ENCODE measurements at regions not wholly inside any gene's neighbourhood (a gene's known extent, or its start where the extent isn't known, plus 50 kb on each side); places are given as distances from the start of the nearest gene placed in this dataset.

- DNase-seq = no peak
Measured at GRCh38 chr12:71236133-71236660, 78.4 kb upstream of the TSPAN8 start.

- DNase-seq = no peak
Measured at GRCh38 chr12:71233083-71233482, 75.3 kb upstream of the TSPAN8 start.

- no peak for DNase-seq
Measured at GRCh38 chr12:71230542-71230941, 72.7 kb upstream of the TSPAN8 start.

GRCh38 chr12:71223139-71223538 is 65.3 kb upstream of the TSPAN8 start:
- no peak for DNase-seq

GRCh38 chr12:71222436-71222835 is 64.6 kb upstream of the TSPAN8 start:
- no peak for DNase-seq

- no peak for DNase-seq
Measured at GRCh38 chr12:71220260-71220659, 62.5 kb upstream of the TSPAN8 start.

- no peak for DNase-seq
Measured at GRCh38 chr12:71219224-71219623, 61.4 kb upstream of the TSPAN8 start.

- no peak for DNase-seq
Measured at GRCh38 chr12:71218616-71219015, 60.8 kb upstream of the TSPAN8 start.

- peak; percentile 30 for DNase-seq
Measured at GRCh38 chr12:71216725-71217579, 59.2 kb upstream of the TSPAN8 start.

- DNase-seq = no peak
Measured at GRCh38 chr12:71214511-71215285, 56.9 kb upstream of the TSPAN8 start.

GRCh38 chr12:71208053-71208685 is 50.4 kb upstream of the TSPAN8 start:
- DNase-seq = no peak

All from NCI-H226 (cell line).